NCI-H1092 treated with DMSO at 0.1 percent for 48 hours (cell line): ENCODE measurements at regions not wholly inside any gene's neighbourhood (a gene's known extent, or its start where the extent isn't known, plus 50 kb on each side); places are given as distances from the start of the nearest gene placed in this dataset.
"Not testable (repeated sequence)": the region's sequence is repeated elsewhere in the genome, so short reads cannot be mapped to it uniquely, and the experiment has no call there.

Experiments
- DNase-seq: peaks from one replicate; lab custom pipeline; 2025; lab: John Stamatoyannopoulos, UW

DNA sequence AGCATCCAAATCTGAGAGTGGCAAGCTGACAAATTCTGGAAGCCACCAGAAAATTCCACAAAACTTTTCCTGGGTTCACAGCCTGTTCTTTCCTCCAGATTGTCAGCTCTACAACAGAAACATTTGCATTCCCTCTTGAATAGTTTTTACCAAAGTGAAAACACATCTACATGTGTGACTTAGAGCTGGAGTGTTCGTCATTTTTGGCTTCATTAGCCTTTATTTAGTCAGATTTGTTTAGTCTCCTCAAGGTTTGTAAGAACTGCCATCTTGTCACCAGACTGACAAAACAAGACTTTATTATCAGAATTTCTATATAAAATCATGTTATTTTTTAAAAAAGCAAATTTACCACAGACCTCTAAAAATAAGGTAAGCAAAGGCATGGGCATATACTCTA, 347.3 kb downstream of the TRIM36 start:
- no peak for DNase-seq

DNA sequence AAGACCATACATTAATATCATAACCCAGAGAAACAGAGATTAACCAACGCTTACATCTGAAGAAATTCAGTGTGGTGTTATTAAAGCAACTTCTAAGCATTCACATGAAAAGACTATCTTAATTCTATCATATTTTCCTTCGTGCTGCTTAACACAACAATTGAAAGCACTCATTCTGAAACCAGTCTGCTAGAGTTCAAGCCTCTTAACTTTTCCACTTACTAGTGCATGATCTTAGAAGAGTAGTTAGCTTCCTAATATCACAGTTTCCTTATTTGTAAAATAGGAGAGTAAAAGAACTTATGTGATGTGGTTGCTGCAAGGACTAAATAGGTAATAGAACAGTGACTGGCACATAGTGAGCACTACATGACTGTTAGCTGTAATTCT, 379.3 kb downstream of the TRIM36 start:
- no peak for DNase-seq

DNA sequence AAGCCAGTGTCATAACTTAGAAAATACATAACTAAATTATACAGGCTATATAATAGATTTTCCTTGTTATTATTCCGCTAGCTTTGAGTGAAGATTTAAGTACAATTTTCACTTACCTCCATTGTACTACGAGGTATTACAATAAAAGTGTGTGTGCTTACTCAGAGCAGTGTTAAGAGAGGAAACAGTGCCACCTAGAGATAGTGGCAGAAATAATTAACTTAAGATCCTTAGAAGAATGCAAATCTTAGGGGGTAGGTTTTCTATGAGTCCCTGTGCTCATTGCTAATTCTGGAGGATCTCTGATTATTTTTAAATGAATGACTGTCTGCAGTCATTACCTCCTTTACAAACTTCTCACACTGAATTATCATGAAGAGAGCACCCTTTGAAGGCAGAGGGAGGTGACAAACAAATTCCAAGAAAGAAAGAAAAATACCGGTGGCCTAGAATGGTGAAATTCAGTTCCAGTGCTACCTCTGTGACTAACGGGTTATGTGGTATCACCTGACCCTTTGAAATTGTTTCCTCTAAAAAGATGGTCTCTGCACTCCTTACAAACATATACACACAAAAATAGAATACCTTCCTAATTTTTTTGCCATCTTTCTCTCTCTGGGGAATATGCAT, 379.8 kb downstream of the TRIM36 start:
- DNase-seq = peak; percentile 69

DNA sequence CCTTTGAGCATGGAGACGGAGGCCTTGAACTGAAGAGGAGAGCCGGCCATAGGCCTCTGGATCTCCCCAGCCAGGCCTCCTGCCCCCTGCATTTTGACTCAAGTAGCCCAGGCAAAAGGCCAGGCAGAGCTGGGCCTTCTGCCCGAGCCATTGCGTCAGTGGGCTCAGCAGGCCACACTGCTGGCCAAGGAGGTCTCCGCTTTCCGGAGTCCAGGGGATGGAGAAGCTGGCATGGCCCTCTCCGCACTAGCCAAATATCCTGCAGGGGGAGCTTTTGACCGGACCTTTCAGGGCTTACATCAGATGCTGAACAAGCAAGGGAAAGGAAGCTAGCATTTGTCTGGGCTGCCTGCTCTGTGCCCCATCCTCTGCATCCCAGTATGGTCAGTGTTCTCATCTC, 386.8 kb downstream of the TRIM36 start:
- no peak for DNase-seq

DNA sequence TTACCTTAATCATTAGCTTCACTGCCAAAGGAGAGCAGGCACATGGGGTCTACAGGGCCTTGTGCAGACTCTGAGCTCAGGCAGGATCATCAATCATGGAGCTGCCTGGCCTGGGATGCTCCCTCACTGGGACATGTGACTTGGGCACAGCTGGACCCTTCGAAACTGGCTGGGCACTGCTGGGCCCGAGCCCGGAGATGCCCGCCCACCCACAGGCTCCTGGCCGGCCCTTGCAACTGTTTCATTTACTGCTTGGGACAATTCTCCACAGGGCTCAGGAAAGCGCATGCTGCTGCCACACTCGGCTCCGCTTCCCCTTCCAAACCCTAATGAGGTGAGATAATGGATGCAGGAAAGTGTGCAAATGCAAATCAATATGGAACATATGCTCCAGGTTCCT, 387.5 kb downstream of the TRIM36 start:
- DNase-seq = no peak

DNA sequence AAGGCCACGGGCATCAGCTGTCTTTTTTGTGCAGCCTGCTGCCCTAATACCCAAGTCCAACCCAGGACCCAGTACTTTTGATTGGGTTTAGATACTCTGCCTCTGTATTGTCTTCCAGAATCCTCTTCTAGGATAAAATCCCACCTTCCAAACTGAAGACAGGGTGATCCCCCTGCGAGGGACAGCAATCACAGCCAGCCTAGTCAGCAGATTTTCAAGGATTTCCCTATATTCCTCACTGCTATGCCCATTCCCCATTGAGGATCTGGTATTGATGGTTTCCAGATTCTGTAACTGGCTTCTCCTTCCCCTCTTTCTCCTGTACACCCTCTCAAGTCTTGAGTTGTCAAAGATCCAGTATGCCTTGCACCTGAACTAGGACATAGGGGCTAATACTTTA, 389.4 kb downstream of the TRIM36 start:
- no peak for DNase-seq

DNA sequence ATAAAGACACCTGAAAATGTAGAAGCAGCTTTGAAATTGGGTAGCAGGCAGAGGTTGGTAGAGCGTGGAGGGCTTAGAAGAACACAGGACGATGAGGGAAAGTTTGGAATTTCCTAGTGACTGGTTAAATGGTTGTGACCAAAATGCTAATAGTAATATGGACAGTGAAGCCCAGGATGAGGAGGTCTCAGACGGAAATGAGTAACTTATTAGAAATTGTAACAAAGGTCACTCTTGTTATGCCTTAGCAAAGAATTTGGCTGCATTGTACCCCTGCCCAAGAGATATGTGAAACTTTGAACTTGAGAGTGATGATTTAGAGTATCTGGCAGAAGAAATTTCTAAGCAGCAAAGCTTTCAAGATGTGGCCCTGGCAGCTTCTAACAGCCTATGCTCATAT, 382.5 kb downstream of the KCNN2 start:
- no peak for DNase-seq

DNA sequence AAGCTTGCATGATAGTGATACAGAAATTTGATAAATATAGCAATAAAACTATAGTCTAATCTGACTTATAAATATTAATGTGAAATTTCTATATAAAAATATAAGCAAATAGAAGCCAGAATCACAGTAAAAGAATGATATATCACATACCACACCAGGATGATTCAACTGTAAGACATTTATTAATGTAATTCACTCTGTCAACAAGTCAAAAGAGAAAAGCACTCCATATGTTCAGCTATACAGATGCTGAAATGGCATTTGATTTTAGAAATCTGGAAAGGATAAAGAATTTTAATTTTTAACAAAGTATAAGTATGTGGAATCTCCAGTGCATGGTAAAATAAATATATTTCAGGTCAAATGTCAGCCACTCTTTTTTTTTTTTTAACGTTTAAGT, 372.4 kb downstream of the KCNN2 start:
- no peak for DNase-seq

DNA sequence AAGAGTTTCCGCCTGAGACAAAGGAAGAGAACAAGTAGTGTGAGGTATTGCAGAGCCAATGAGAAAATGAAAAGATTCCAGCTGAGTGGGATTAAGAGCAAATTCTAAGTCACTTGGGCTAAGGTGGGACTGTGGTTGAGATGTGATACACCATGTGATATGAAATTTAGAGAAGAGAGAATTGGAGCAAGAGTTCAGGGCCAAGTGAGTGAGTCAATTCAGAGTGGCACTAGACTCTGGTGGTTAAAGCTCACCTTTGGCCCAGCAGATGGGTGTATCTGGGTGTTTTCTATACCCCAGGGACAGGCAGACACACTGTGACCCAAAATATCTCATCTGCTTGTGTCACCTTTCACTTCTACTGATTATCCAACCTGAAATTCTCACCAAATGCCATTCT, 368.1 kb downstream of the KCNN2 start:
- DNase-seq = no peak

DNA sequence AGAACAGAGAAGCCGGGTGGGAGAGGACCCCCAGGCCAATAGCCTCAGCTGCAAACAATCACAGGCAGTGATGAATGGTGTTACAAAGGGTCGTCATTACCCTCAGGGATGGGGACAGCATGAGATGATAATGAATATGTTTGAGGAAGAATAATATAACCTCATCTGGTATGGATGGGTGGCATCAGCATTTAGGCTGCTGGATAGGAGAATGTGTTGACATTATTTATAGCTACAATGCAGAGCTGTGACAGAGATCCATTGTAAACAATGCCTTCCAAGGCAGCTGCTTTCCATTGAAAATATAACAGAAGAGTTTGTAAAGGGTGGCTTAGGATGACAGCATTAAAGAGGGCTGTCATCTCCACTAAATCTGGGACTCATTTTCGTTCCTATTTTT, 365.5 kb downstream of the KCNN2 start:
- DNase-seq = peak; percentile 37

DNA sequence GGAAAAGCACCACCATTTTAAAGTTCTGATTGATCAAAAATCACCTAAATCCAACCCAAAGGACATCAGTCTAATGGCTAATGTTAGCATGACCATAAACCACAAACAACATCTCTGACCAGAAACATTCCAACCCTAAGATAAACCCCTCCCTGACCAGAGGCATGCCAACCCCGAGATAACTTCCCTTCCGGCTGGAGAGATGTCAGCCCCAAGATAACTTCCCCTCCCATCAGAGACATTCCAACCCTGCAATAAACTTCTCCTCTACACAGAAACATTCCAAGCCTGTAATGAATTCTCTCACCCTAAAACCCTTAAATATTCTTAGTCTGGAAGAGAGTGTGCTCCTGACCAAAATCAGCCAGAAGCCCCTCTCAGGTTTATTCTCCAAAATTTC, 364.3 kb downstream of the KCNN2 start:
- DNase-seq = no peak

DNA sequence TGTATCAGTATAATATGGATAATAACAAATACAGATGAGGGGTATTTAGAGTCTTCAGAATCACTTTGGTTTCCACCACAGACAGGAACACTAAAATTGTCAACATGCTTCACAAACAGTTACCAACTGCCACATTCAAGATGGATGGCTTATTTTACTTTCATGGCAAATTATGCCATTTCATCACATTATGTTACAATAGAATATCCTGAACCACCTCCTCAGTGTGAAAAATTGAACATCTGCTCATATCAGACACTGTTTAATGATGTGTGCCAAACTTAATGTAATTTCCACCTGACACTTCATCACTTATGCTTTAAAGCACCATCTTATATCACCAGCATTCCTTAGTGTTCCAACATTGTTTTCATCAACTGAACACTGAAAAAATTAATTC, 357.4 kb downstream of the KCNN2 start:
- no peak for DNase-seq

DNA sequence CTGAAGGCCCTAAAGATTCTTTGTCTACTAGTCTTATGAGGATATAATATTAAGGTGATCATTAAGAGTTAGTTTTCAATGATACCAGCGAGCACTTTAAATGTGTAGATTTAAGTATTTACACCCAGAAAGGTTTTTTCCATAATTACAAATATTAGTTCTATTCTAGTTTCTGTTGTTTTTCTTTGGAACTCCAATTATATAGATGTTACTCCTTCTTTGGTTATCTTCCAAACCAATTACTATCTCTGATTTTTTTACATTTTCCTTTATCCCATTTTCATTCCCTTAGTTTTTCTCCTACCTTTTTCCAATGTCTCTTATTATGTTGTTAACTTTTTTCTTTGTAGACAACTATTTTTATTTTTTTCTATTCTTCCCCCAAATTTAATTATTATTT, 355.1 kb downstream of the KCNN2 start:
- DNase-seq = no peak

DNA sequence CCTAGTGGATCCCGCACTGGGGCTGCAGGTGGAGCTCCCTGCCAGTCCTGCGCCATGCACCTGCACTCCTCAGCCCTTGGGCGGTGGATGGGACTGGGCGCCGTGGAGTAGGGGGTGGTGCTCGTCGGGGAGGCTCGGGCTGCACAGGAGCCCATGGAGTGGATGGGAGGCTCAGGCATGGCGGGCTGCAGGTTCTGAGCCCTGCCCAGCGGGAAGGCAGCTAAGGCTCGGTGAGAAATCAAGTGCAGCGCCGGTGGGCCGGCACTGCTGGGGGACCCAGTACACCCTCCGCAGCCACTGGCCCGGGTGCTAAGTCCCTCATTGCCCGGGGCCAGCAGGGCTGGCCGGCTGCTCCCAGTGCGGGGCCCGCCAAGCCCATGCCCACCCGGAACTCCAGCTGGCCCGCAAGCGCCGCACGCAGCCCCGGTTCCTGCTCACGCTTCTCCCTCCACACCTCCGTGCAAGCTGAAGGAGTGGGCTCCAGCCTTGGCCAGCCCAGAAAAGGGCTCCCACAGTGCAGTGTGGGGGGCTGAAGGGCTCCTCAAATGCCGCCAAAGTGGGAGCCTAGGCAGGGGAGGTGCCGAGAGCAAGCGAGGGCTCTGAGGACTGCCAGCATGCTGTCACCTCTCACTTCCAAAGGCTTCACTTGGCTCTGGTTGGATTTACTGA, 342.5 kb downstream of the KCNN2 start:
- not testable (repeated sequence) for DNase-seq

DNA sequence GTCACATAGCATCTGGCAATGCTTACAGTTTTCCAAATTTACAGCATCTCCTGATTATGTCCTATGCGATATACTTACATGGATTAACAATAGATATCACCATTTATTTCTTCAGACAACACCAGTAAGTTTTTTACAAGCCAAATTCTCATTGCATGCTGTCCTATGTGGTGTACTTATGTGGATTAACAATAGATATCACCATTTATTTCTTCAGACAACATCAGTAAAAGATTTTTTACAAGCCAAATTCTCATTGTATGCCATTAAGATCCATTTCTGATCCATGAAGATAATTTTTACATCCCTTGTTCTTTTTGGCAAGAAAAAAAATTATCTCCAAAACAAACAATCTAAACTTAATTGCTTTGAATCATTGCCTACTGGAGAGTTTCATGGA, 340.9 kb downstream of the KCNN2 start:
- no peak for DNase-seq

DNA sequence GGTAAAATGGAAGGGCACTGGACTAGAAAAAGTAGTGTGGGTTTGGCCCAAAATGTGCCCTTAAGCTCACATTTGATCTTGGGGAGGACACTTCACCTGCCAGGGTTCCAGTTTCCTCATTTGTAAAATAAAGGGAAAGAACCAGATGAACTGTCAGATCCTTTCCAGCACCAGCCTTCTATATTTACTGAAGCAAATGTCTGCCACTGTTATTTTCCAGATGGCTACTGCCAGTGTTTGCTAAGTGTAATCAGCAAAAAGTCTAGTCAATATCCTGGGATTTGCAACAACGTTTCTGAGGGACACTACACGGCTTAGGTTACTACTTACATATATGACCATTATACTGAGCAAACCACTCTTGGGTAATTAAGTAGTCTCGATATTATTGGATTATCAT, 340.3 kb downstream of the KCNN2 start:
- DNase-seq = peak; percentile 85

DNA sequence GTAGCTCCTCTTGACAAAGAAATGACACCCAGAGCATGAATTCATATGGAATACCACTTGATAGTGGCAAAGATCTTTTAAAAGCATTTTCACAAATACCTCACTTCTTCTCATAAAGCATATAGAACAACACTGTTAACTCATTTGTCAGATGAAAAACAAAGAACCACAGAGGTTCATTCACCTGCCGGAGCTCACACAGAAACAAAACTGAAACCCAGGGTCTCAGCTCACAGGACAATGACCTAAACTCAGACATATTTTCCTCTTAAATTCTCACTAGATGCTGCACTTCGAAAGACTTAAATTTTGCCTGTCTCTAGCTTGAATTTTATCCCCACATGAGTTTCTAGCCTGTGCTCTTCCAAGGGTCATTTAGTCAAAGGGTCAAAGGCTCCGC, 339.0 kb downstream of the KCNN2 start:
- DNase-seq = no peak

DNA sequence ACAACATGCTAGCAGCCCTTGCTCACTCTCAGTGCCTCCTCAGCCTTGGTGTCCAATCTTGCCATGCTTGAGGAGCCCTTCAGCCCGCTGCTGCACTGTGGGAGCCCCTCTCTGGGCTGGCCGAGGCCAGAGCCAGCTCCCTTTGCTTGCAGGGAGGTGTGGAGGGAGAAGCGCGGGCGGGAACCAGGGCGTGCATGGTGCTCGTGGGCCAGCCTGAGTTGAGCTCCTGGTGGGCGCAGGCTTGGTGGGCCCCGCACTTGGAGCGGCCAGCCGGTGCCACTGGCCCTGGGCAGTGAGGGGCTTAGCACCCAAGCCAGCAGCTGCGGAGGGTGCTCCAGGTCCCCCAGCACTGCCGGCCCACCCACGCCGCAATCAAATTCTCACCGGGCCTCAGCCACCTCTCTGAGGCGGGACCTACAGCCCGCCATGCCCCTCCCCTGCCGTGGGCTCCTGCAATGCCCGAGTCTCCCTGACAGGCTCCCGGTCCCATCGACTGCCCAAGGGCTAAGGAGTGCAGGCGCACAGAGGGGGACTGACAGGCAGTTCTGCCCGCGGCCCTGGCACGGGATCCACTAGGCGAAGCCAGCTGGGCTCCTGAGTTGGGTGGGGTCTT, 333.5 kb downstream of the KCNN2 start:
- no peak for DNase-seq

DNA sequence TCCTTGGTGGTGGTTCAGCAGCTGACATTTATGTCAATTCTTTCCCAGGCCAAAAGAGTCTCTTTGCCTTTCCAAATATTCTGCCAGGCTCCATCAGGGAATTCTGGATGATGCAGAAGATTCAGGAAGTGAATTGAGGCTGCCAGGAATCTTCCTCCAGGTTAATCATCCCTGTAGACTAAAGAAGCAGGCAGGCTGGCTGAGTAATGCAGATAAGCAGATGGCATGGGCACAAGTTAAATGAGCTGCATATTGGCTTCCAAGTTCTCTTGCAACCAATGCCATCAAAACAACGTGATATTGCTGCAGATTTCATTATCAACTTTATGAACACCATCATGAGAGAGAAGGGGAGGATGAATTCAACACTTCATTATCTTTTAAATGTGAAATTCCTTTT, 324.5 kb downstream of the KCNN2 start:
- DNase-seq = no peak

DNA sequence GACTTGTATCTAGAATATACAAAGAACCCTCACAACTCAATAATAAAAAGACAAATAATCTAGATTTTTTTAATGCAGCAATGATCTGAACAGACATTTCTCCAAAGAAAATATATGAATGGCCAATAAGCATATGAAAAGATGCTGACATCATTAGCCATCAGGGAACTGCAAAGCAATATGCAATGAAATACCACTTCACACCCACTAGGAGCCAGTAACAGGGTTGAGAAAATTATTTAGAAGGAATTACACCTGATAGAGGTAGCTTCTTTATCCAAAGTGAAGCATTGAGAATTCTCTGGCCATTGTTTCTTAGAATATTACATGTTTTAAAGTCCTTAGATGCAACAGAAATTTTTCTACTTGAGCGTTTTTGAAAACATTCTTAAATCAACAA, 316.9 kb downstream of the KCNN2 start:
- peak; percentile 20 for DNase-seq

DNA sequence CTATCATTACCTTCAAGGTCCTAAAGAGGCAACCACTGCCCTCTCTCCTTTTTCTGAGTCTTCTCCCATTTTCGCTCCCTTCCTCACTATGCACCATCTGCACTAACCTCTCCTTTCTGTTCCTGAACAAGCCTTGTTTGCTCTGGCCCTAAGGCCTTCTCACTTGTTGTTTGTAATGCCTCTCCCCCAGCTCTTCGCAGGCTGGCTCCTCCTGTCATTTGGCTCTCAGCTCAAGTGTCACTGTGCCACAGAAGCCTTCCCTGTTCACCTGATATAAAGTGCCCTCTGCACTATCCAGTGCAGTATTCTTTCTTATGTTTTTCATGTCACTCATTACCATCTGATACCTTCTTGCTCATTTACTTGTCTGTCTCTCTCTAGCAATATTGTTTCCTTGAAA, 303.7 kb downstream of the KCNN2 start:
- DNase-seq = peak; percentile 65

DNA sequence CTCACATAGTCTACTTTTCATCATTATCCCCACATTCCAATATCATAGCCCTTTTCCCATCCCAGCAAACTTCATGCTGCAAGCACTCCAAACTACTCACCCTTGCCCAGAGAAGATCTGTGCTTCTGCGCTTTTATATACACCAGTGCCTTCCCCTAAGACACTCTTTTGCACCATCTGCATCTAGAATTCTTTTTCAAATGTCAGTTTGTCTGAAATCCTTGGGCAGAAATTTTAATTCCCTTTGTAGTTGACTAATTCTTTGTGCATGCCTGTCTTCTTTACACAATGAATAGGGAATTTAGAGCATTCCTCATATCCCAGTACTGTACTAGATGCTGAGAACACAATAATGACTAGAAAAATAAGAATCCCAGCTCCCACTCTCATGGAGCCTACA, 298.9 kb downstream of the KCNN2 start:
- DNase-seq = no peak

DNA sequence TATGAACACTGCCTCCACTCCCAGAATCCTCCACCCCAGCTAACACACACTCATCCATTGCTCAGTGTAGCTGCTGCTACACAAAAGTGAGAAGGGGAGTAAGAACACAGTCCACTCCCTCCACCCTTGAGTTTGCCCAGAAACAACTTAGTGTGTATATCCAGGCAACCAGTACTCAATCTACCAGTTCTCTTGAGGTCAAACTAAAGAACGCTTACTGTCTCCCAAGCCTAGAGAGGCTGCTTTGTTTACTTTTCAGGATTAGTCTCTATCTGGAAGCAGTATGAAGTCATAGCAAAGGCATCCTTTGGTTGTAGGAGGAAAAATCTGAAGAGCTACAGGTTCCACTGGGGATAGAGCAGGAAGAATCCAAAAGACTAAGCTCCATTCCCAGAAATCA, 296.3 kb downstream of the KCNN2 start:
- DNase-seq = no peak
